ENCODE measurements at regions not wholly inside any gene's neighbourhood (a gene's known extent, or its start where the extent isn't known, plus 50 kb on each side); places are given as distances from the start of the nearest gene placed in this dataset.
"Not testable (repeated sequence)": the region's sequence is repeated elsewhere in the genome, so short reads cannot be mapped to it uniquely, and the experiment has no call there.

- DNase-seq: no peak
These were observed 76.1 kb downstream of the C9orf50 start for GRCh38 chr9:129544761-129545160.

DNA sequence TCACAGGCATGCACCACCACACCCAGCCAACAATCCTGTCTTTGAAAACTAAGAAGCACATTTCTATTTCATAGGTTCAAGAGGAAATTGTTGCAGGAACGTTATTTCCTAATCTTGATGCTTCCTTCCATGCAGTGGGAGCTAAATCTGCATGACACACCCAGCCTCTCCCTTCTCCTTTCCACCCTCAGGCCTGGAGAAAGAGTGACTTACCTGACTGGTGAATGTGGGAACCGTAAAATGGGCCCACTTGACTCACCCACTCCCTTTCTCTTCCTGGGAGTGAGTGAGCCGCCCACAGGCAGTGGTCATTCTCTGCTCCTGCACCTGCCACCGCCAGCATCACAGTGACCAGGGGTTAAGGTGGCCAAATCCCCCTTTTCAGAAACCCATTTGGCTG is 78.2 kb downstream of the C9orf50 start:
- no peak for DNase-seq

- no peak for DNase-seq
These were observed 79.6 kb downstream of the C9orf50 start for GRCh38 chr9:129541270-129541669.

- DNase-seq: no peak
These were observed 81.5 kb downstream of the C9orf50 start for GRCh38 chr9:129539446-129539845.

- DNase-seq: not testable (repeated sequence)
These were observed 89.0 kb downstream of the C9orf50 start for GRCh38 chr9:129531860-129532402.

DNA sequence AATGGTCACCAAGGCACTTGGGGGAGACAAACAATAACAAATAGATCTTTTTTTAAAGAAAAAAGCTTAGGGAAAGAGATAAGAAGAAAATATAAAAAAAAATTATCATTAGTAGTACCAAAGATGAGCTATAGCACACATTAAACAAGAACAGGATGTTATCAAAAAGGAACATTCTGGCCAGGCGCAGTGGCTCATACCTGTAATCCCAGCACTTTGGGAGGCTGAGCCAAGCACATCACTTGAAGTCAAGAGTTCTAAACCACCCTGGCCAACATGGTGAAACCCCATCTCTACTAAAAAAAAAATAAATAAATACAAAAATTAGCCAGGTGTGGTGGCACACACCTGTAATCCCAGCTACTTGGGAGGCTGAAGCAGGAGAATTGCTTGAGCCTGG is 92.9 kb downstream of the C9orf50 start:
- DNase-seq: not testable (repeated sequence)

DNA sequence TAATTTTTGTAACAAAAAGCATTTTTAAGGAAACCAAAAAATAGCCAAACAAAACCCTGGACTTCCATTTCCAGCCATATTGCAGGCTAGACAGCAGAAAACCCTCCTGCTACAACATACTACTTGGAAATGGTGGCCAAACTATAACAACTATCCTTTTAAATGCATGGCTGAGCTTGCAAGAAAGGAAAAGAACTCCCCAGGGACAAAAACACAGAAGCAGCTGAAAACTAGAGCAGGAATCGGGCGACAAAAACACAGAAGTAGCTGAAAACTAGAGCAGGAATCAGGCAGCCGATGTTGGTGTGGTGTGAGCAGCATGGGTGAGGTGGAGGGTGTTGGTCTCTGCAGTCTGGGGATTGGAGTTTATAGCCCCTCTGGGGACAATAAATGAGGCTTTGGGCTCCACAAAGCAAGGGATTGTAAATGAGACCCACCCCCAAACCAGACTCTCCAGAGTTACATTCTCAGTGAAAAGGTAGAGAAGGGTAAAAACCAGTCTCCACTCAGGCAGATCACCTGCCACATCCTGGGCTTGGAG is 95.2 kb downstream of the C9orf50 start:
- DNase-seq: no peak

- DNase-seq: no peak
These were observed 96.2 kb downstream of the C9orf50 start for GRCh38 chr9:129524582-129525270.

DNA sequence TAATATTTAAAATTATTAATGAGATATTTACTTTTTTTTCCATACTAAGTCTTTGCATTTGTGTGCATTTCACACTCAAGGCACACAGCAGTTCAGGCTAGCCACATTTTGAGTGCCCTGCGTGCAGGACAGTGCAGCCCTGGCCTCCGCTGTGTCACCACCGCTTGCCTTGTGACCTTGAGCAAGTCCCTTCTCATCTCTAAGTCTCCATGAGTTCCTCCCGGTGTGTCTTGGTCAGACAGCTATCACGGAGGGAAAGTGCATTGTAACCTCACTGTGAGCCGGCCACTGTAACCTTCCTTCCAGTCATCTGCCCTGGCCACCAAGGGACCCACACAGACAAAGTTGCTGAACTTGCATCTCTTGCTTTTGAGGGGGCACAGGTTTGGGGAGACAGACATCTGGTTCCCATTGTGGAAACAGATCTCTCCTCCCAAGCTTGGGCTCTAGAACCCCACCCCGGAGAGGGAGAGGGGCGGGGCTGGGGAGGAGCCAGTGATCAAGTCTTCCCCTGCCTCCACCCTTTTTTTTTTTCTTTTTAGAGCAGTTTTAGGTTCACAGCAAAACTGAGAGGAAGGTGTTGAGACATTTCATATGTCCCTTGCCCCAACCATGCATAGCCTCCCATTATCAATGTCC is 96.8 kb downstream of the C9orf50 start:
- no peak for DNase-seq

DNA sequence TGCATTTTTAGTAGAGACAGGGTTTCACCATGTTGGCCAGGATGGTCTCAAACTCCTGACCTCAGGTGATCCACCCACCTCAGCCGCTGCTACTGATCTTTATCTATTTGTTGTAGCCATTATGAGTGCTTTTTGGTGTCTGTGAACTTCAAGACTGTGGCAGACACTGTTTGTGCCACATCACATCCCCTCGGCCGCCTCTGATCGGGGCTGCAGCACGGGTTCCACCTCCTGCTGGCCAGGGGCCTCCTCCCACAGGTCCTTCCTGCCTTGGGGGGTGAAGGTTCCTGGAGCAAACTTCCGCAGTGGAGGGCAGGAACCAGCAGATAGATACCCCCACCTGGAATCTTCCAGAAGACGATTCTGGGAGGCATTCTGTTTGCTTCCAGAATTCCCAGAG is 98.5 kb downstream of the C9orf50 start:
- no peak for DNase-seq

DNA sequence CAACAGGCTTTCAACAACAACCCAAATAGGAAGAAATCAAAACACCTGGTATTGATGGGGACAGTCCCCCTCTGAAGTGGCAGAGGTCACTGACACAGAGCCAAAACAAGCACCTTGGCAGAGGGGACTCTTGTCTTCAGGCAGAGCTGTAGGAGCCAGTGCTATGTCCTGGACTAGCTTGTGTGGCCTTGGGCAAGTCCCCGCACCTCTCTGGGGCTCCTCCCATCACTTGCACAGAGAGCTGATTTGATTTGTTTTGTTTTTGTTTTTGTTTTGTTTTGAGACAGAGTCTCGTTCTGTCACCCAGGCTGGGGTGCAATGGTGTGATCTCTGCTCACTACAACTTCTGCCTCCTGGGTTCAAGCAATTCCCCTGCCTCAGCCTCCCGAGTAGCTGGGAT is 100.8 kb downstream of the C9orf50 start:
- DNase-seq: no peak

DNA sequence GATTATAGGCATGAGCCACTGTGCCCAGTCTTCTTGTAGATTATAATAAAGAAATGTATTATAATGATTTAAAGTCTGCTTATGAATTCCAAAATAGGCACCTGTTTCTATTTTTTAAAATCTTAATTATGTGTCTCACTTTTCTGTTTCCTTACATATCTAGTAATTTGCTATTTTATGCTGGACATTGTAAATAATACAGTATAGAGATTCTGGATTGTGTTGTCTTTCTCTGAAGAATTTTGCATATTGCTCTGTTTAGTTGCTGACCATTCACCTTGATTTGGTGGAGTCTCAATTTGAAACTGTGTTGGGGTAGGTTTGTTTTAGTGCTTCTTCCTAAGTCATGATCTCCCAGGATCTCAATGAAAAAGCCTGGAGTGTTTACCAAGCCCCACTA is 102.8 kb downstream of the C9orf50 start:
- no peak for DNase-seq

GRCh38 chr9:129517006-129517405 is 103.9 kb downstream of the C9orf50 start:
- DNase-seq: no peak

- DNase-seq: no peak
These were observed 106.0 kb downstream of the C9orf50 start for GRCh38 chr9:129514891-129515290.

GRCh38 chr9:129514497-129514867 is 106.4 kb downstream of the C9orf50 start:
- DNase-seq: no peak

DNA sequence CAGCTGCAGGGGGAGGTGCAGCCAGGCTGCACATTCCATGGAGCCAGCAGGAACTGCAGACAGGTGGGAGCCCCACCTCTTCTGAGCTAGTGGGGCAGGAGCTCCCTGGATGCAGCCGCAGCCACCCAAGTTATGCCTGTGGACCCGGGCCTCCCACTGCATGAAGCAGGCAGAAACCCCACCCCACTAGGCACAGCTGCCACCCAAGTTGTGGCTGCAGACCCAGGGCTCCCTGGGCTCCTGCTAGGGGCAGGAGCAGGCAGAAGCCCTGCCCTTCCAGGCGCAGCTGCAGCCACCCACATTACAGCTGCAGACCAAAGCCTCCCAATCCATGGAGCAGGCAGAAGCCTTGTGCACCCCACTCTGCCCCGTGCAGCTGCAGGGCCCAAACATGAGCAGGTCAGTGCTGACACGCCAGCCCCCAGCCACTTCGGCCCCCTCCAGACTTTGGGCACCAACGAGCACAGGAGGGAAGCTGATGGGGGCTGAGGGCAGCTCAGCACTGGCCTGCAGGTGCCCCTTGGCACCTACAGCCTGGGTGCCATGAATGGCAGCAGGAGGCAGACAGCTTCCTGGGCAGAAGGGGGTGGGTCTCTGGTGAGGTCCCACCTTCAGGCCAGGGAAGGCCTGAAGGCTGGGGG is 106.9 kb downstream of the C9orf50 start:
- no peak for DNase-seq

- DNase-seq: no peak
These were observed 107.6 kb downstream of the C9orf50 start for GRCh38 chr9:129513282-129513681.

DNA sequence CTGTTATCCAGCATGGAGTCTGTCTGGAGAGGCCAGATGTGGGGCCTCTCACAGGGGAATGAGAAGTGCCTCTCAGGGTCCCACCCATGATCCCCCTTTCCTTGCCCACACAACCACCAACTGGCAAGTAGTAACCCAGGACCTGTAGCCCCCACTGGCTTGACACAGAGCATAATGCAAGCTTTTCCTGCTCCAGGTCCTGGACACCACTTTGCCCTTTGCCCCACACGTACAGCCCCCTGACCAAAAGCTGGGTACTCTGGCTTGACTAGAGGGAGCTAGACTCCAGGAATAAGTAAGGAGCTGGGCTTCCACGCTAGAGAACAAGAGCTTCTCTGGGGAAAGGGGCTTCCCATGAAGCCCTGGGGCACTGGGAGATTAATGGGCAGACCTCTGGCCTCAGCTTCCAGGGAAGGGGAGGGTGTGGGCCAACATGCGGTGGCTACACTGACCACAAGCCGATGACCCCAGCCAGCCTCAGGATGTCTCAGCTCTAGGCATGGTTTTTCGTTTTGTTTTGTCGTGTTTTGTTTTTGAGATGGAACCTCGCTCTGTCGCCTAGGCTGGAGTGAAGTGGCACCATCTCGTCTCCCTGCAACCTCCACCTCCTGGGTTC is 109.5 kb downstream of the C9orf50 start:
- DNase-seq: no peak

GRCh38 chr9:129509533-129509928 is 111.4 kb downstream of the C9orf50 start:
- no peak for DNase-seq

GRCh38 chr9:129507805-129508204 is 113.1 kb downstream of the C9orf50 start:
- DNase-seq: no peak

- DNase-seq: no peak
These were observed 114.0 kb downstream of the C9orf50 start for GRCh38 chr9:129506892-129507291.

DNA sequence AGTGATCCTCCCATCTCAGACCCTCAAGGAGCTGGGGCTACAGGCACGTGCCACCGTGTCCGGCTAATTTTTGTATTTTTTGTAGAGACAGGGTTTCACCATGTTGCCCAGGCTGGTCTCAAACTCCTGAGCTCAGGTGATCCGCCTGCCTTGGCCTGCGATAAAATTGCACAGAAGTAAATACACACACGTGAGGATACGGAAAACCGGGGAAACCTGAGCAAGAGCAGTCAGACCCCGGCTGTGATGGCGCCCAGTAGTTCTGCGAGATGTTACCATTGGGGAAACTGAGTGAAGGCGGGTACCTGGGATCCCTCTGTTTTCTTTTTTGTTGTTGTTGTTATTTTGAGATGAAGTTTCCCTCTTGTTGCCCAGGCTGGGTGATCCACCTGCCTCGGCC is 114.9 kb downstream of the C9orf50 start:
- no peak for DNase-seq

GRCh38 chr9:129505270-129505902 is 115.5 kb downstream of the C9orf50 start:
- DNase-seq: no peak

All from activated CD4-positive, alpha-beta T cell treated with anti-CD3 and anti-CD28 coated beads, Interleukin-2, Interleukin-6, amounts not matched to agents 100 ng/mL and 50 ng/mL, durations not matched to agents 16 hours and 8 hours (primary cell).